ENCODE measurements at regions not wholly inside any gene's neighbourhood (a gene's known extent, or its start where the extent isn't known, plus 50 kb on each side); places are given as distances from the start of the nearest gene placed in this dataset.

DNA sequence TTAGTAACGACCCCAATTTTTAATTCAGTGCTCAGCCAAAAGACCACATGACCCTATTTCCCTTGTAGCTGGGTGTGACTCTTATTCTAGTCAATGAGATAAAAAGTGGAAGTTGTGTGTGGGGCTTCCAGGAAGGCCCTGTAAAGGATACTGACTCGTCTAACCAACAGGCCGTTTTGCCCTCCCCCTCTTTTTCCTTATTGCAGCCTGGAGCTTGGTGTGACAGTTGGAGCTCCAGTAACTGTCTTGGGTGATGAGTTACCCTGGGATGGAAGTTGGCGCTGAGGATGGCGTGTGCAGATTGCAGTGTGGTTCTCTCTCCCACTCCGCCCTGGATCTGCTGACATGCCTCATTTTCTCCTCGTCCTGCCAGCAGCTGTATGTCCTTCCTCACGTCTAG lies 209.3 kb upstream of the PROK2 start:
- intact Hi-C loops (cut with micrococcal nuclease): no loop called here

DNA sequence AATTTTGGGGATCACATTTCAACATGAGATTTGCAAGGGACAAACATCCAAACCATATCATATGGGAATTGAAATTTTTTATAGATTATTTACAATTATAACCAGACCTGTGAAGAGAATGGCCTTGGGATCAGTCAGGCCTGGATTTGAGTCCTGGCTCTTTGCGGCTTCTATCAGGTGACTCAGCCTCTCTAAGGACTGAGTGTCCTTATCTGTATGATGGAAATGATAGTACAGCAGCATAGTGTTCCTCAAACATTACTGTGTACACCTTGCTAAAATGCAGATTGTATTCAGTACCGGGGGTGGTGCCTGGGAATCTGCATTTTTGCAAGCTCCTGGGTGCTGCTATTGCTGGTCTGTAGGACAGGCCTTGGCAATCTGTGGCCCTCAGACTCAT lies 206.7 kb upstream of the PROK2 start:
- intact Hi-C loops (cut with micrococcal nuclease): no loop called here

DNA sequence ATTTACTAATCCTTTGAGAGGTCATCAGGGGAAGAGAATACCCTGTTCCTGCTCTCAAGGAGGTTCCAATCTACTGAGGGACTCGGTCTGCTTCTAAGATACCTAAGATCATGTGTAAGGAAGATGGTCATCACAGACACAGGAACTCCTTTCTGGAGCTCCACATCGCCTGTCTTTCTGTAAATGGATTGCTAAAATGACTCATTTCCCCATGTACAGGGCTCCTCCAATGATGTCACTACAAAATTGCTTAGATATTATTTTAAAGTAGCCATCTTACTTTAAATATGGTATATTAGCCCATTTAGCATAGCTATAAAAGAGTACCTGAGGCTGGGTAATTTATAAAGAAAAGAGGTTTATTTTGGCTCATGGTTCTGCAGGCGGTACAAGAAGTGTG lies 206.1 kb upstream of the PROK2 start:
- intact Hi-C loops (cut with micrococcal nuclease): no loop called here

DNA sequence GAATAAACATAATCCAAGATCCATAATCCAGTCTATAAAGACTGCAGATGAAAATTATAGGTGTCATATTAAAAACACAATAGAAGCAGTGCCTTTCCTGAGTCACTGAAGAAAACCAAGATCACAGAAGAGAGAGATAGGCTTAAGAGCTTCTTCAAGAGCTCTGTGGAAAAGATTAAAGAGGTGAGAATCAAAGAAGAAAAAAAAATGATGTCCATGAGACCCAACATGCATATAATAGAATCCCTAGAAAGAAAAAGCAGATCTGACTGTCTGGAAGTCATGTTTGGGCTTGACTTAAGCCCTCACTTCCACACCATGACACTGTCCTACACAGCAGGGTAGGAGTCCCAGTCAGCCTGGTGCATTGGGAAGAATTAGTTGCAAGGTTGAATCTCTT lies 205.6 kb upstream of the PROK2 start:
- intact Hi-C loops (cut with micrococcal nuclease): no loop called here

DNA sequence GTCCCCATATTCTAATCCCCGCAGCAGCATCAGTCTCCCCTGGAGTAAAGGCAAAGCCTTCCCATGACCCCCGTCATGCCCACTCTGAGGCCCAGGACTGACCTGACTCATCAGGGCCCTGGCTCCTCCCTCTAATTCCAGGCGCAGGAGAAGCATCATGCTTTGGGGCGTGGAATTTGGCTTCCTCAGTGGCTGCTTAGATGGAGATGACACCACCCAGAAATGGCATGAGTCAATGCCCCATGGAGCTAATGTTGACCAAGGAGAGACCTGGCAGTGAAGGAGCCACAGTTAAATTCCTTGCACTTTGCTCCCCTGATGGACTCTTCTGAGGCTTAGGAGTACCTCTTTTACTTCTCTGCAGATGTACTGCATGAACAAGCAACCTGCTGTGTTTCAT lies 204.2 kb upstream of the PROK2 start:
- intact Hi-C loops (cut with micrococcal nuclease): loop anchor here (5.0 to 10.0 kb wide), 2 partner anchors 353 to 544 kb away; no protein-coding TSS in a partner anchor

DNA sequence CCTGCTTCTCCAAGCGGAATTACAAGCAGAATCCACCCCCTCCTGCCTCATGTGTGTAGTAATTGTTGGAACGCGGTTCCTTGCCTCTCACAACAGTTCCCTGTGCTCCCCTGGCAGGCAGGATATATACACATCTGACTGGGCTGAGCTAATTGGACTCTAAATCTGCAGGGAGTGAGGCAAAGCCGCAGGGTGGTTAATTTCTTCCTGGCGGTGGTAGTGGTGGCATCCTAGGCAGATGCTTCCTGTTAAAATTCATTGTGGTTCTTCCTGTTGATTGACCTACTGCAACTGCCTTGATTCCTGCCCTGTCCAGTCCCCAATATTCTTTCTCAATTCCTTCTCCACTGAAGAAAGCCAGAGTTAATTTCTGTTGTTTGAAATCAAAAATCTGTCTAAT lies 202.9 kb upstream of the PROK2 start:
- intact Hi-C loops (cut with micrococcal nuclease): loop anchor here (5.0 to 10.0 kb wide), 2 partner anchors 354 to 543 kb away; no protein-coding TSS in a partner anchor

DNA sequence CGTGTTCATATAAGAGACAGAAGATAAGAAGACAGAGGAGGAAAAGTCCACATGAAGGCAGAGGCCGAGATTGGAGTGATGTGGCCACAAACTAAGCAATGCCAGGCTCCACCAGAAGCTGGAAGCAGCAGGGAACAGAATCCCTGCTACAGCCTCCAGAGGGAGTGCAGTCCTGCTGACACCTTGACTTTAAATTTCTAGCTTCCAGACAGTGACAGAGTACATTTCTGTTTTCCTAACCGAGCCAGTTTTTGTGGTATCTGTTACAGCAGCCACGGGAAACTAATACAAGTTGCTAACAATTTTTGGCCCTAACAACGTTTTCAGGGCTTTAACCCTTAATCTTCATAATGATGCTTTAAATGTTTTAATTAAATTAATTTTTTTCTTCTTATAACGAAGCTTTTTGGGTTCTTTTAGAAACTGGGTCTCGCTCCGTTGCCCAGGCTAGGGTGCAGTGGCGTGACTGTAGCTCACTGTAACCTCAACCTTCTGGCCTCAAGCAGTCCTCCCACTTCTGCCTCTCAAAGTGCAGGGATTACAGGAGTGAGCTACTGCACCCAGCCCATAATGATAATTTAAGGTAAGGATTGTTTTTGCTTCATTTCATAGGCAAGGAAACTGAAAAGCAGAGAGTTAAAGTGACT lies 202.3 kb upstream of the PROK2 start:
- intact Hi-C loops (cut with micrococcal nuclease): loop anchor here (5.0 to 10.0 kb wide), 2 partner anchors 355 to 542 kb away; no protein-coding TSS in a partner anchor

DNA sequence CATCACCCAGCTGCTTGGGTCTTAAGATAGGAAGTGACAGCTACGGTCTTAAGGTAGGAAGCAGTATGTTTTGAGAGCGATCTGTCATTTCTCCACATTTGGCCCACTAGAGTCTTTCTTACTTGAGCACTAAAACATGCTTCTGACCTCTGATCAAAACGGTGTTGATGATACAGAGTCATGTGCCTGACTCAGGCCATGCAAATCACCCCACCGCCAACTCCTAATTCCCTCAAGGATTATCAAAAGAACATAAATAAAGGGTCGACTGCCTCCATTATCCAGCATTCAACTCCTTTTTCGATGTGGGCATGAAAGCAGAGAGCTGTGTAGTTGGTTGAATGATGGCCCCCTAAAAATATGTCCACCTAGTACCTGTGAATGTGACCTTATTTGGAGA lies 201.7 kb upstream of the PROK2 start:
- intact Hi-C loops (cut with micrococcal nuclease): loop anchor here (5.0 to 10.0 kb wide), 2 partner anchors 356 to 542 kb away; no protein-coding TSS in a partner anchor

DNA sequence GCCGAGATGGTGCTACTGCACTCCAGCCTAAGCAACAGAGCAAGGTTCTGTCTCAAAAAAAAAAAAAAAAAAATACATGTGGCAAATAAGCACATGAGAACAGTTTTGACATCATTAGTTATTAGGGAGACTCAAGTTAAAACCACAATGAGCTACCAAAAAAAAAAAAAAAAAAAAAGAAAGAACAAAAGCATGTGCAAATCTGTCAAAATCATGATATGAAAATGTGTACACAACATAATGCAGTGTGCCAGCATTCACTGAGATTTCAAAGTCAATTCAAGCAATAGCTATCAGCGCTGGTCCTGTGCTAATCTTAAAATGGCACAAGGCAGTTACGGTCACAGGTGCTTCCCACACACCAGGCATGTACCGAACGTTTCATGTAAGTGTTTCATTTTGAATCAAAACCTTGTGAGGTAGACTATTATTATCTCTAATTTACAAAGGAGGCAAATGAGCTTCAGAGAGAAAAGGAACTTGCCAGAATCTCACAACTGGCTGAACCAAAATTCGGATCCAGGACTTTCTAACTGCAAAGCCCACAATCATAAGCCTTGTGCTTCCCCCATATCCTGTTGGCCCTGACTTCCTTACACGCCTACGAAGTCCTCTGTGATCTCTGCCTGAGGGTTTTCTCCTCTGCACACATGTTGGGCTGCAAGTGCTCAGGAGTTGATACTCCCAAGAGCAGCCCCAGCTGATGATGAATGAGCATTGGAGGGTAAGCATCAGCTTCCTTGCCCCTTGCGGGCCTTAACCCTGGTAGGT lies 200.1 kb upstream of the PROK2 start:
- intact Hi-C loops (cut with micrococcal nuclease): loop anchor here (1.0 to 10.0 kb wide), 6 partner anchors 26 to 863 kb away; partner anchors contain the start of gene SHQ1

DNA sequence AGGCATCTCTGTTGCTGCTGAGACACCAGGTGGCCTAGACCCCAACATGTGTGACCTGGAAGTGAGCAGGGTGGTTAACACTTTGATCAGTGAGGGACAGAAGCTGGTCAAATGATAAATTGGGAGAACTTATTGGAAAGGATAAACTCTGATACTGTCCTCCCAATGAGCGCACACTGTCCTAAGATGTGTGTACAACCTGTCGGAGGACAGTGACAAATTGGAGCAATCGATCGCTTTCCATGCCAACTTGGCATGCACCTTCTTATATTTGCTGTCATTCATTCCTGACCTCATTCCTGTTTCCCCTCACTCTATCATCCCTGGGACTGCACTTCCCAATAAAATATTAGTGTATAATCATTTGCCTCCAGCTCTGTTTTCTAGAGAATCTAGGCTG lies 198.7 kb upstream of the PROK2 start:
- intact Hi-C loops (cut with micrococcal nuclease): loop anchor here (2.0 to 10.0 kb wide), 7 partner anchors 25 to 839 kb away; no protein-coding TSS in a partner anchor

DNA sequence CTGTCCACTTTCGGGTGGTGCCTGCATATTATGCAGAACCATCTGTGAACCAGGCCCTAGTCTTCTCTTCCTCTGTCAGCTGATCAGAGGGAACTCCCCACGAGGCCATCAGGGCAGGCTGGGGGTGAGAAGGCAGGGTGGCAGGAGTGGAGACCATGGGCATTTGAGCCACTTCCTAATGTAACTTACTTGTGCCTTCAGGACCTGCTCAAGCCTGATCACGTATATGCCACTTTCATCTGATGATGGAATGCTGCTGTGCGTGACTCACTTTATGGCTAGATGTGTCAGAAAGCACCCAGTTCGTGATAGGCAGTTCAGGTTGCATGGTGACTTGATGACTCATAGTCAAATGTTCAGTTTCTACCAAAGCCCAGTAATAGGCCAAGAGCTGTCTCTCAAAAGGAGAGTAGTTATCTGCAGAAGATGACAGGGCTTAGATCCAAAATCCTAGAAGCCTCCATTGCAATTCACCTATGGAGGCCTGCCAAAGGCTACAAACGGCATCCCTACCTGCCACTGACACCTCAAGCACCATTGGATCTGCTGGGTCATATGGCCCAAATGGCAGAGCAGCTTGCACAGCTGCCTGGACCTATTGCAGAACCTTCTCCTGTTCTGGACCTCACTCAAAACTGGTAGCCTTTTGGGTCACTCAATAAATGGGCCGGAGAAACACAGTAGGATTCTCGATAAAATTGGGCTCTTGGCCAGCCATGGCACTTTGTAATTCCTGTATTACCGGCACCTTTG lies 197.7 kb upstream of the PROK2 start:
- intact Hi-C loops (cut with micrococcal nuclease): loop anchor here (2.0 to 10.0 kb wide), 4 partner anchors 156 to 840 kb away; no protein-coding TSS in a partner anchor

DNA sequence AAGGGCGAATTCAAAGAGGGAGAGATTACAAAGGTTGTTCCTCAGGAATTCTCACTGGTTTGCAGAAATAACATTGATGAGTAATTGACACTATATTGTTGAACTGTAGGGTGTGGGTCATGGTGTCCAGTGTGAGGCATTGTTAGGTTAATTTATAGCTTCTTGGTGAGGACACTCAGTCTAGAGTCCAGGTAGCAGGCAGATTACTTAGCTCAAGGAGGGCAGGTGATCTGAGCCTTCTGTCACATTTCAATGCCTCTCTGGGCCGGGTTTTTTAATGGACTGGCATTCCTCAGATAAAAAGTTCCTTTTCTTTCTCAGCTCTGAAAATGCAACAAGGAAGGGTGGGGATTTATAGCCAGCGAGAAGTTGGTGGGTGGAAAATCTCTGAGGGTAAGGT lies 194.2 kb upstream of the PROK2 start:
- intact Hi-C loops (cut with micrococcal nuclease): no loop called here

DNA sequence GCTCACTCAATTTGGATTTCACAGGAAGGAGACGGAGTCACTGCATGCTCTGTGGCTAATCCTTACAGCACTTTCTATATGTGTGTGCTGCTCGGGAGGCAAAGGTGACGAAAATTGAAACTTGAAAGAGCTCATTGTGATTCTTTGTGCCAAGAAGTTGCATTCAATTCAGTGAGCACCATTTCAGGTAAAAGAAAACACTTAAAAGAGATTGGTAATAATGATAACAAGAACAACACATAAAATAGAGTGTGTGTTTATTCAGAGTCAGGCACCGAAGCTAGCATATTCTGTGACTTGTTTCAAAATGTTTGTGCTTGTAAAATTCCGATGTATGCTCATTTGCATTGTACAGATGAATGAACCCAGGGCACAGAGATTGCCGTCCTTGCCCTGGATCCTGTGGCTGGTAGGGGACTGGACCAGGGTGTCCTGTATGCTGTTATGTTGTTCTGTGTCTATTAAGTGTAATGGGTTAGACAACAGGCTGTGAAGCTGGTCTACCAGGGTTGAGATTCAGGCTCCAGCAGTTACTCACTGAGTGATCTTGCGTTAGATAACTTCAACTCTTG lies 193.3 kb upstream of the PROK2 start:
- intact Hi-C loops (cut with micrococcal nuclease): loop anchor here (1.0 kb wide), 1 partner anchor 292 kb away; no protein-coding TSS in a partner anchor

DNA sequence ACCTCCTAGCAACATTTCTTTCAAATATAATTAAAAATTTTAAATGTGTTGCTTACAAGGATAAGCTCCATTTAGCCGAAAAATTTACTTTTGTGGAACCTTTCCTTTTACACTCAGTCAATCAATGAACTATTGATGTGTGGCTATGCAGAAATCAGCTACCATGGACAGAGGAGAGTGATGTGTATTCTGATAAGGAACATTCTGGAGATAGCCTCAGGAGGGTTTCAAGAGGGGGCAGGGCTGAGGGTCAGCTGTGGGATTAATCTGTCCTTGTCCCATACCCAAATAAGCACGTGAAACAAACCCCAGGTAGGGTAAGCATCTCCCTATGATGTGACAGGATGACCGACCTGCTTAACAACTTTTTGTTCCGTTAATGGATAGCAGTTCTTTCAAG lies 192.6 kb upstream of the PROK2 start:
- intact Hi-C loops (cut with micrococcal nuclease): no loop called here

DNA sequence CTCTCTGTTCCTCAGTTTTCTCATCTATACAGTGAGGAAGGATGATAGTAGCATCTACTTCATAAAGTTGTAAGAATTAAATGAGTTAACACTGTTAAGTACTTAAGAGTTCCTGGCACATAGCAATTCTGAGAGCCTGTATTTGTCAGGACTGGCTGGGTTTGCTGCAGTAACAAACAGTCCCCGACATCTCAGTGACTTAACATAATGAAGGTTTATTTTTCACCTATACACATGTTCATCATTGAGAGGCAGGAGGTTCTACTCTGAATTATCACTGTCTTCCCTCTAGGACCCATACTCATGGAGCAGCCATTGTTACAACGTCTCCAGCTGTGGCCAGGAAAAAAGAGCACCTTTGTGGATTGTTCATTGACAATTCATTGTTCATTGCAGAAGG lies 190.6 kb upstream of the PROK2 start:
- intact Hi-C loops (cut with micrococcal nuclease): no loop called here

DNA sequence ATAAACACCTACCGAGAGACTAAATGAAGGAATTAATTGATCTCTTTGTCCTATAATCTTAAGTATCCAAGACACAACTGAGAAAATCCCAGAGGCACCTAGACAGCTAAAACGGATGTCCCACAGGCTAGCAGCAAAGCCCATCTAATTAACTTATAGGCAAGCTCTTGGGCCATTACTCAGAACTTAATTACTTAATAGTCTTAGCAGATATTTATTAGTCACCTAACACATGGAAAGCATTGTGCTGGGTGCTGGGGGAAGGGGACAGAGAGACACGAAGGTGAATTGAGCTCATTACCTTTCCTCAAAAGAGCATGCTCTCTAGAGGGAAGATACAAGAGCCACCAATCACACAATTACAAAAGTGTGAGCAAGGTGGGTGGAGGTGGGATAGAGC lies 189.8 kb upstream of the PROK2 start:
- intact Hi-C loops (cut with micrococcal nuclease): no loop called here

DNA sequence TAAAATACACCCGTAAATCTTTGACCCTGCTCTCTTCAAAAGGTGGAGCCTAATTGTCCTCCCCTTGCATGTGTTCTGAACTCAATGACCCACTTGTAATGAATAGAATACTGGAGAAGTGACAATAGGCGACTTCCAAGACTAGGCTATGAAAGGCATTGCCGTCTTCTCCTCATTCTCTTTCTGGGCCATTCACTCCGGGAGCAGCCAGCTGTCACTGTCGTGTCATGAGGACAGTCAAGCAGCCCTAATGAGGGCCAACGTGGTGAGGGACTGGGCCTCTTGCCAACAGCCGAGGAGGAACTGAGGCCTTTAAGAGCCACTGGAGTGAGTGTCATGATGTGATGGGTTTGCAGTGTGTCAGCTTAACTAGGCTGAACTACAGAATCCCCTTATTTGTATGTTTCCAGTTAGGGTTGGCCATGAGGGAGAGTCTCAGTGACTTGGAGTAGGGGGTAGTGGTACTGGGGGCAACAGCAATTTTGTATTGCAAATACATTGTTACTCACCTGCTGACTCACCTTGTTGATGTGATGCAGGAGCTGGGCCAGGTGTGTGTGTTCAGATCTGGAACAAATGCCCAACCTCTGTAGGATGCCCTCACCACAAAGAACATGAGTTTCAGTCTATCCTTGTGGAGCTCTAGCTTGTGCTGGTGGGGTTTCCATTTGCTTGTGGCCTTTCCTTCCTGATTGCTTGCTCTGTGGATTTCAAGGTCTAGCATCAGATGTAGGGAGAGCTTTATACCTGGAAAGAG lies 188.5 kb upstream of the PROK2 start:
- intact Hi-C loops (cut with micrococcal nuclease): no loop called here

DNA sequence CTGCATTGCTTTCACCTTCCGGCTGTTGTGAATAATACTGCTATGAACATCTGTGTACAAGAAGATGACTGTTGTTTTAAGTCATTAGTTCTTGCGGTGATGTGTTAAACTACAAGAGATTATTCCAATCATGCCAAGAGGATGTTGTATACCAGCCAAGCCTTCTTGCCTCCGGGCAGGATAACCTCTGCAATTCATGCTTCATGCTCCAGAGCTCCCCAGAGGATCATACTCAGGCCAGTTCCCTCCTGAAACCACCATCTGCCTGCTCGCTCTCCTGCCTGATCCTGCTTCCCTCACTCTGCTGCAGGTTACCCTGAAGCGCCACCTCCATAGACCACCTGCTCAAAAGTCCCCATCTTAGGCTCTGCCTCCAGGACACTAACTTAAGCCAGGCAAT lies 187.1 kb upstream of the PROK2 start:
- intact Hi-C loops (cut with micrococcal nuclease): no loop called here

DNA sequence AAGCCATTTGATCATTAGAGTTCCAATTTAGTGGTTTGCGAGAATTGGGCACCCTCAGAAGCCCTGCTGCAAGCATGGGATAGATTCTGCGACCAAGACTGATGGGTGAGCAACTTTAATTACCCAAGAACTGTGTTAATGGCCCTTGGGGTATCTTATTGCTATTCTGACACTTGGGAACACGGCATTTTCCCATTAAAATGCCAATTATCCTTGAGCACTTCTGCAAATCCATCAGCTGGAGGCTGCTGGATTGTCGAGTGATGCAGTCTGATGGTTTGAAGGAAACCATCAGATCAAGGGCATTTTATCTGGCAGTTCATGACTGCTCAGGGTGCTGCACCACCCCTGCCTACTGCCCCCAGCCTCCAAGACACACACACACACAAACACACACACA lies 183.6 kb upstream of the PROK2 start:
- intact Hi-C loops (cut with micrococcal nuclease): no loop called here

DNA sequence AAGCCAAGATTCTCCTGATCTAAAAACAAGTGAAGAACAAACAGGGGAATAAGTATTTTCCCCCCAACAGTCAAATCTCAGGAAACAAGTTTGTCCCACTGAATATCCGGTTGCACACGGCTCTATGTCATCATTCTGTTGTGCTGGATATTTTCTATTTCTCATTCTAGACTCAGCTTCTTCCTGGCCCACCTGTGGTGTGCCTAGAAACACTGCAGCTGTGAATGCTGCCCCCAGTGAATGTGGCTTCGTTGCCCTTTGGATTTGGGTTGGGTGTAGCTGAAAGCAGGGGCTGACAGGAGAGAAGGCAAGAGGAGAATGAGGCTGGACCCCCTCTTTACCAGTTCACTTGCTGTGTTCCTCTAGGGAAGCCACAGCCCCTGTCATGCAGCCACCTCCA lies 181.2 kb upstream of the PROK2 start:
- intact Hi-C loops (cut with micrococcal nuclease): no loop called here

DNA sequence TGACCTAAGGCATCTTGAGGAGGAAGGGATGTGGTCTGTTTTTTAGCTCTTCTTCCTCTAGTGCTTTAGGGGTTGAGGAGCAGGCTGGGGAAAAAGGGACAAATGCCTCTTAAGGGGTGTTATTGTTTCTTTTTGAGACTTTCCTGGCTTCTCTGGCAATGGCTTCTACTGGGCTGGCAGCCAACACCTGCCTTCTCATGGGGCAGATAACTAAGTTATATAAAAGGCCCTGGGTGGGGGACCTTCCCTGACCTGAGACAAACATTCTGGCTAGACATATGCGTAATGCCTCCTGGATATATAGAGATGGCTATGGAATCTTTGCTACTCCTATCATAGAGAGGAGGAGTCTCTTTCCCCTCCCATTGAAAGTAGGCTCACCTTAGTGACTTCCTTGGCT lies 179.2 kb upstream of the PROK2 start:
- intact Hi-C loops (cut with micrococcal nuclease): no loop called here

All from T-helper 1 cell treated with Interleukin-12 subunit alpha and Interleukin-12 subunit beta and Interleukin-4 antibody, amounts not matched to agents 30 ng/mL and 1 ng/mL, for 36 hours (primary cell).